NCI-H82 treated with DMSO at 0.1 percent for 48 hours (cell line): ENCODE measurements at regions not wholly inside any gene's neighbourhood (a gene's known extent, or its start where the extent isn't known, plus 50 kb on each side); places are given as distances from the start of the nearest gene placed in this dataset.

Experiments
- DNase-seq: peaks from one replicate; lab custom pipeline; 2025; ENCODE audit not compliant: unreplicated experiment; lab: John Stamatoyannopoulos, UW

DNA sequence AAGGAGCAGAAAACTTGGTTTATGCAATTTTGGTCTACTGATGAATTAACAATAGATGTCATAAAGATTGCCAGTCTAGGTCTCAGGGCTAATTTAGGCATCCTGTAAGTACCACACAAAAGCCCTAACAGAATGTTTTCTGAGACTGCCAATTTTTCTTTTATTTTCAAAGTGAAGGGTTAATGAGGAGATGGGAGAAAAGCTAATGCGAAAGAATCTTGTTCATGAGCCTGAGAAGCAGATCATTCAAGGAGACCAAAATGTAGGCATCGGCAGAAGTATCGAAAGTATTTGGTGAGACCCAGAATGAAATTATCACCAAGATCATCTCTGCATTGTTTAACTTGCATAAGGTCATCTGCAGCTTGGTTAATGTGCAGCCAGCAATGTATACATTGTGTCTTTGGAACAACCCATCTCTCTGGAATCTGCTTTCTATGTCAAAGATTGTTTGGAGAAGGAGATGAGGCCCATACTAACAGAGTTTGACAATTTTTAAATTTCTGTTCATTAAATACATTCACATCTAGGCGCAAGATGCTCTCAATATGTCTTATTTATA lies 163.3 kb upstream of the GLI3 start:
- DNase-seq: no peak

DNA sequence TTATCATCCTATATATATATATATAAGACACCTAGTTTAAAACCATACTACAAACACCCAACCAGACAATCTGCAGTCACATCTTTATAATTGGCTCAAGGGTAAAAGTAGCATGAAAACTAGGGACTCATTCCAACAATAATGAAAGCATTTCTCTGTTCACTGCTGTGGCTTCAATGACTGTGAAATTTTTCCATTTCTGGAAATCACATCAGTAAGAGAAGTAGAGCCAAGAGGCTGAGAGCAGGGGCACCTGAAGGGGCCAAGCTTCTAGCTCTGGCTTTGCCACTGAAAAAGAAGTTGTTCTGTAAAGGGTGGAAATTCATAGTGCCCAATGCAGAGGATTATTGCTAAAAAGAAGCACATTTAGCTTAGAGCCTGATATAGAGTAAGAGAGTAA lies 158.6 kb upstream of the GLI3 start:
- no peak for DNase-seq

DNA sequence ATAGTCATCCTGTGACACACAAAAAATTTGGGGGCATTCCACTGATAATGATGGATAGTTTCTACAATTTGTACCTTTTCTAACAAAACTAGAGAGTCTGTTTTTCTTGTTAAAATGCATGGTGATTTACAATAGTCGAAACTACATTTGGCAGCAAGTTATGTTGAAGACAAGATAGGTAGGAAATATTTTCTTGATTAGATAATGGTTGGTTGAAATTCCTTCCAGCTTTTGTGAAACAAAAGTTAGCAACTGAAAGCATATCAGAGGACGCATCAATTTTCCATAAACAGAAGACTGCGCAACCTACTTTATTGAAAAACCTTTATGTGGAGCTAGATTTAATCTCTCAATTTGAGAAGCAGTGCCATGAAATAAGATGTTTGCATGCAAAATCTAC lies 155.8 kb upstream of the GLI3 start:
- no peak for DNase-seq

DNA sequence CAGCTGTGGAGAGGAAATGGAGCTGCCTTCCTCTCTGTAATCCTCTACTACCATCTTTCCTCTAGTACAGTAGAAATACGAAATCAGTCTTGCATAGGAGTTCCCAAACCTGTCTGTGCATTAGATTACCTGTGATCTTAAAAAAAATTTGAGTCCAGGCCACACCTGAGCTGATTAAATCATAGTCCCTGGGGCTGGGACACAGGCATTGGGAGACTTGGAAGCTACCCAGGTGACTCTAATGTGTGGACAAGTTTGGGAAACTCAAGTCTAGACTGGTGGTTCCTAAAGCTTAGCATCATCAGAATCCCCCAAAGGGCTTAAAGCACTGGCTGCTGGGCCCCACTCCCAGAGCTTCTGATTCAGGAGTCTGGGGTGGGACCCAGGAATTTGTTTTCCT lies 152.7 kb upstream of the GLI3 start:
- DNase-seq: no peak

DNA sequence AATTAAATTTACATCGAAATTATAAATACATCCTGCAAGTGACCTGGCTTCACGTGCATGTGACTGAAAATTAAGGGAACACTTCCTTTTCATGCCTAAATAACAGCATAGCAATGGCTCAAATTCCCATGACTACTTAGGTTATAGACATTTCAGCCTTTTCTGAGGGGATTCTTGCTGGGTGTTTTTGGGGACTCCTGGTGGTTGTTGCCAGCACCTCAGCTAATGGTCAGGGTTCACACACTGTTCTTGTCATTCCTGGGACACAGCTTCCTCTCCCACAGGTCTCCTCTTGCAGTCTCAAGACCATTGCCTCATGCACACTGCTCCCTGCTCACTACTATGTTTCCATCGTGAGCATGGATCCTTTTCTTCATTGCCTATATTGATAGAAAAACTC lies 148.9 kb upstream of the GLI3 start:
- no peak for DNase-seq

DNA sequence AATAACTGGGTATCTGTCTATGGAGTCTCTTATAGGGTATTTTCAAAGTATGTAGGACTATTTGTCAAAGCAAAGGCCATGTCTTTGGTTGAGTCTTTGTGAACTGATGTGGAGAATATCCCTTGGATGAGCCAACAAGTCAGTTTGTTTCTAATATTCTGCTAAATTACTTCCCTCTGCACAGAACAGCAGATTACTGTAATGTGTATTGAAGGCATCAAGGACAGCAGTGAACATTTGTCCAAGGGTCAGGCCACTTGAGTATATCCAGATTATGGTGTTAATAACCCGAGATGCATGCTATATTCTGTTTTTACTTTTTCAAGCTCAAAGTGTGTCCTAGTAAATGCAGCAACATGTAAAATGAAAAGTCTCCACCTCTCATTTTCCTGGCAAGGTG lies 144.2 kb upstream of the GLI3 start:
- DNase-seq: no peak

DNA sequence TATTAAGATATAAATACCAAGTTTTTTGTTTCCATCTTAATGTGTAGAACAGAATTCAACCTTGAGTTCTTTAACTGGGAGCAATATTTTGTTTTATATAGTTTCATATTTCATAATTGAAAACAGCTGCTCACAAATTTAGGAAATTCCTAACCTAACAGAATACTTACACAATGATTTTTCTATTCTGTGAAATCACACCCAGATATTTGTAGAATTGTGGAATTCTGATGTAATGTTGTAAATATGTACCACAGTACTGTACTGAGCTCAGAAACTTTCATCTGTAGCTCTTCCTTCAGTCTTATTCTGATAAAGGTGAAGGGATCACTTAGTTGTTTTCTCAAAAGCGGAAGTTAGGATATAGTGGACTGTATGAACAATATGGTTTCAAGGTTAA lies 143.4 kb upstream of the GLI3 start:
- no peak for DNase-seq

DNA sequence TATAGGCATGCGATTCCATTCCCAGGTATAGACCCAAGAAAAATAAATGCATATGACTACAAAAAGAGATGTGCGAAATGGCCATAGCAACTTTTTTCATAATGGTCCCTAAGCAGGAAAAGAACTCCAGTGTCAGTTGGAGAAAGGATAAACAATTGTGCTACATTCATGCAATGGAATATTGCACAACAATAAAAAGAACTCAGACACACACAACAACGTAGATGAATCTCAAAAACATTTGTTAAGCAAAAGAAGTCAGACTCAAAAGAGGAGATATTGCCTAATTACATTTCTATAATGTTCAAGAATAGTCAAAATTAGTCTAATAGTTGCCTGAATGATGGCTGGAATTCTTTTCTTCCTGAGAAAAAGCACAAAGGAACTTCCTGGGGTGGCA lies 141.1 kb upstream of the GLI3 start:
- no peak for DNase-seq

DNA sequence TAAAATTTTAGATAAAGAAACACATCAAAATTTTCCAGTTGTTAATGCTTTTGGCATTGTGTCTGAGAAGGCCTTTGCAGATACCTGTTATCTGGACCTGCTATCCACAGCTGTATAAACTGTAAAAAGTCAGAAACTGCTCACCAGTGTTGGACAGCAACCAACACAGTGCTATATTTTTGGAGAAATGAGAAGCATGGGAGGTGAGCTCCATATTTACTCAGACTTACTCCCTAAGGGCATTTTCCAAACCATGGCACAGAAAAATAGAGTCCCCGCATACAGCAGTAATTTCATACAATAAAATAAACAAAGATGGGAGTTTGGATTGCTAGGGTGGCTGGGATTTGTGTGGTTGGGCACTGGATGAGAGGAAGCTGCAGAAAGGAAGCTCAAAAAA lies 136.3 kb upstream of the GLI3 start:
- DNase-seq: no peak

DNA sequence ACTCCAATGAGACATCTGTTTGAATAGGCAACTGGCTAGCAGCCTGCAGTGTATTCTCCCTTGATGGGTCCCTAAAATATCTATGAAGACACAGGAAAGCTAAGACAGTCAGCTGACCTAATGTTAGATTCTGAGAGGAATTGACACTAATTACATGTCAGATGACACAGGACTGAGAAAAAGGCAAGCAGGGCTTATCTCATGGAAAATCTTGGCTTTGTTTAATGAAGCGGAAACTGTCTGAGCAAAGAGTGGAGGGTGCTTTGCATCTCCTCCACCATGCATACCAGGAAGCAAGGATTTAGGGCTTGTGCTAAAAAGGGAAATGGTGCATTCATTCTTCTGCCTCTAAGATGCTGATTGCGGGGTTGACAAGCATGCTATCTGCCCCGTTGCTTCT lies 135.5 kb upstream of the GLI3 start:
- no peak for DNase-seq

DNA sequence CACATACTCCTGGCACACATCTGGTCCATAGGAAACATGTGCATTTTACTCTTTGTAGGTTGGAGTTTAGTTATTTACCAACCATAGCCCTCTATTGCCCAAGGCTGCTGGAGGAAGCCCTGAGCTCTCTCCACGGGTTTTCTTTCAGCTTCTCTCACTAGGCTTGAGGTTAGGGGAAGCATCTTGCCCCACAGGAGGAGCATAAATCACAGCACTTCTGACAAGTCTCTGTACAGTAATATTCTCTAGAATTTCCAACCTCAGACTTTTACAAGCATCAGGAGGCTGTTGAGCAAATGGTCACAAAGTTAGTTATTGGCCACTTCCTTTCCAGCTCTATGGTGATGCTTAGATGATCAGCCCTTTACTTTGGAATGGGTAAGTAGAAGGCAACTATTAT lies 122.9 kb upstream of the GLI3 start:
- DNase-seq: no peak

DNA sequence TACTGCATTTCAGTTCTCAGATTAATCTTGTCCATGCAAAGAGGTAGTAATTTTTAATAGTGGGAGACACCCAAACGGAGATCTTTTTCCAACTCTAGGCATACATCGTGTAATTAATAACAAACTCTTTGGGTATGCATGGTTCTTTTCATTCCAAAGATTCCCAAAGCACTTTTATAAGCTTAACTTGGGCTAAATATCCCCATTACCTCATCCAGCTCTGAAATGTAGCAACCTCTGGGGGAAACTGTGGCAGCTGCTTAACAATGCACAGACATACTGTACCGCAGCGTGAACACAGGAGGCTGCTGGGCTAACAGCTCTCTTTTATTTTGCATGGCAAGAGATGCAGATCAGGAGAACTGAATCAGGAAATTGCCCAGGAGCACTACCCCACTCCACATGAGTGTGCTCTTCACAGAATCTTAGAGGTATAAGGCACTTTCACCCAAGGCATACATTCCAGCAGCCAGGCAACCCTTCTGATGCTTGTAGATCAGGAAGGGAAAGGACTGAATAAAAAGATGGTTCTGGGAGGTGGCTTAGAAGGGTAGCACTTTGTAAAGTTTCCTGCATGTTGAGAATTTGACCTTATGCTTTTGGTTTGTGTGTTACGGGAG lies 114.4 kb upstream of the GLI3 start:
- DNase-seq: no peak

DNA sequence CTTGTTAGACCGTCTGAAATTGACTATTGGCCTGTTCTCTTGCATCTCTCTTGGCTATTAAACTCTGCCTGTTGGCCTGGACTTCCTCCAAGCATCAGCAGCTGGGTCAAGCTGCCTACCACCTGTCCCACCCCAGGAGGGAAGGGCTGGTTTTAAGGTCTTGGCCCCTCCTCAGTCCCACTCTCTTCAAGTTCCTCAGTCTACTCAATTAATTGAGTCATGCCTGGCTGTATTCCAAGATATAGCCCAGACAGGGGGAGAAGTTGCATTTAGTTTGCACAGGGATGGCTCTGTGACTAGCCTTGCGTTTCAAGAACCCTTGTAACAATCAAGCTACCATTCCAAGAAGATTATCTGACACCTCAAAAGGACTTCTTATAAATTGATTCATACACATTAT lies 113.8 kb upstream of the GLI3 start:
- DNase-seq: no peak

DNA sequence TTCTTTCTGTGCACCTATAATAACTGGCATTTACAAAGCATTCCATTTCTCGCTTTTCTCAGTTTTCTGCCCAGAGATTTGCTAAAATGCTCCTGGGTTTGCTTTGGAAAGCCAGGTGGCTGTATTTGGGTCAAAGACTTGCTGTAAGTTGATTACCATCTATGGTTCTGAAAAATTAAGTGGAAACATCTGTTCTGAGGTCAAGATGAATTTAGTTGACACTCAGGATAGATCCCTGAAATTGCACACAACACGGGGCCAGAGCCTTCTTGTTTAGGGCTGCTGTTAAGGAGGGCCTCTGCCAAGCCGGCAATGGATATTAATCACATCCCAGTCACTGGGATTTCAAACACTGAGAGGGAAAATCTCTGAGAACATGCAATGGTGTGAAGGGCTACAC lies 111.6 kb upstream of the GLI3 start:
- no peak for DNase-seq

DNA sequence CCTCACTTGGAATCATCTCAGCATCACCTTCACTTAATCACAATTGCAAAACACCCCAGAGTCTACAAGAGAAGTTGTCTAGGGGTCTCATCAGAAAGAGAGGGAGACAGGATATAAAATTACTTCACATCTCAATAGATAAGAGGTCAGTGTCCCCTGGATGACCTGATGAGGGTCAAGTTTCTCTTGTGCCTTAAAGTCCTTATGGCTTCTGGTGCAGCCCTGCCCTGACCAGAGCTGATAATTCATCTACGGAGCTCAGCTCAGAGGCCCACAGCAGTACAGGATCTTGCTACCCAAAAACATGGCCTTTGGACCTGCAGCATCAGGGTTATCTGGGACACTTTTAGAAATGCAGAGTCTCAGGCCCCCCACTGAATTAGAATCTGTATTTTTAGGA lies 111.1 kb upstream of the GLI3 start:
- no peak for DNase-seq

DNA sequence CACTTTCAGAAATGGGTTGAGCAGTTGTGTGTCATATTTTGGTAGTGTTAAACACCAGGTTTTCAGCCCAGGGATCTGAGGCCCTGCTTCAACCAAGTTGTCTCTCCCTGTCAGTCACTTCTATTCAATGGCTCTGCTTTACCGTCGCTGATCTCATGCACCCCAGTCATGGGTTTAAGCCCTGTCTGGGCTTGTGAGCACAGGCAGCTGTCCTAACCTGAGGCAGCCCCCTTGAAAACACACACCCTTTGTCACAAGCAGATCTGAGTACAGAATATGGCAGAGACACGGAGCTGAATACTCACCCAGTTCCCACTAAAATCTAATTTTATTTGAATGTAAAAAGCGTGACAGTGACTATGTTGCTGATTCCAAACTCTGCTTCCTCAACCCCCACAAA lies 110.6 kb upstream of the GLI3 start:
- DNase-seq: no peak

DNA sequence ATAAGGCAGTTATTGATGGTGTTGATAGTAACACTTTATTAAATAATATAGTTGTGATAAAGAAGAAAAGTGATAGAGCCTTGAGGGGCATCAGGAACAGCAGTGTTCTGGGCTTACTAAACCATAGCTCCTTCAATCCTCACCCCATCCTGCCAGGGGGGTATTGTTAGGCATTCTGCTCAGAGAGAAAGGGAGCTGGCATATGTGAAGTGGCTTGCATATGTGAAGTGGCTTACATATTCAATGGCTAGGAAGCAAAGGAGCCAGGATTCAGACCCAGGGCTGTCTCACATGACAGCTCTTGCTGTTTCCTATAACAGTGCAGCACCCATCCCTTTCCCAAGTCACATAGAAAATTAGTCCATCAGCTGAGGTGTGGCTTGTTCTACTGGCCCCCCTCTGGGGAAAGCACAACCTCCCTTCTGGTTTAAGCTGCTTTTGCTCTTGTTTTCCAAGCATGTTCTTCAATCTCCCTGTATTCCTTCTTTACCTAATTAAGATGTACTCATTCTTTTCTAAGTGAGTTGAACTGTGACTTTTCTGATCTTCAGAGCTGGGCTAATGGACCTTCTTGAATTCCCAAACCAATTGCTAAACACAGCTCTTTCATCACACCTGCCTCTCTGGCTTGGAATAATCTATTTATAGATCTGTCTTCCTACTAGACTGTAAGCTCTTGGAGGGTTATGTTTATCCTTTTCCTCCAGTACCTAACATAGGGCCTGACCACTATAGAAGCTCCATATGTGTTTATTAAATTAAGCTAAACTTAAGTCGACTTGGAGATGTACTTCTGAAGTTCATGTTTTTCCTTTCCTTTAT lies 108.7 kb upstream of the GLI3 start:
- DNase-seq: no peak

DNA sequence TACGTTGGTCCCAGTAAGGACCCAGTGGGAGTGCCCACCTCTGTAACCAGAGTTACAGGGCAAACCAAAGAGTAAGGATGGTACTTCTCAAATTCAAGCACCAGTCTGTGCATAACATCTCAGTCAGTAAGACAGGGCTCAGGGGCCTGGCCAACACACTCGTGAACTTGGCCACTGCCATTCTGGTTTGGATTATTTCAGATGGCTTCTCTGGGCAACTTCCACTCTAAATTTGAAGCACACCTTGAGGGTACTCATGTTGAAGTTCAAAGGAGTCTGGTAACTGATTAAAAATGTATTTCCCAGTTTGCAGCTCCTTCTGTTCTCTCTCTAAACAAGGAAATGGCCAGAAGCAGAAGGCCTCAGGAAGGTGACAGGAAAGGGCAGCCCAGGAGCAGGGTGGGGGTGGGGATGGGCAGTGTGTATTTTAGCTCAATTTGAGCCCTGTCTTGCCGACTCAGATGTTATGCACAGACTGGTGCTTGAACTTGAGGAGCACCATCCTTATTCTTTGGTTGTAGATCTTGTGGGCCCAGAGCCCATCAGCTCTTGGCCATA lies 107.3 kb upstream of the GLI3 start:
- no peak for DNase-seq

DNA sequence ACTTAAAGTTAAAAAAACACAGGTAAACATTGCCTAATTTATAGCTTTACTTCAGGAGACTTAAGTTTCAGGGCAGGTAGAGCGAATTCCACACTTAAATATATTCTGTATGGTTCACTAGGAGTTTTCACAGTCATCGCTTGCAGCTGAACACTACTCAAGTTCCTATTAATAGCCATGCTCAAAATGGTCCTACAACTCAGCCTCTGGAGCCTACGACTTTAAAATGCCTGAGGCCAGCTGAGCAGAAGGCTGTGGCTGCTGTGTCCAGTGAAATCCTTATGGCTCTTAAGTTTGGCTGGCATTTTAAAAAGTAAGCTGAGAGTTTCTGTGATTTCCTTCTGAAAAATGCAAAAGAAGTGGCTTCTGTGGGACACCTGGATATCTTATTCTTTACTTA lies 105.4 kb upstream of the GLI3 start:
- no peak for DNase-seq

DNA sequence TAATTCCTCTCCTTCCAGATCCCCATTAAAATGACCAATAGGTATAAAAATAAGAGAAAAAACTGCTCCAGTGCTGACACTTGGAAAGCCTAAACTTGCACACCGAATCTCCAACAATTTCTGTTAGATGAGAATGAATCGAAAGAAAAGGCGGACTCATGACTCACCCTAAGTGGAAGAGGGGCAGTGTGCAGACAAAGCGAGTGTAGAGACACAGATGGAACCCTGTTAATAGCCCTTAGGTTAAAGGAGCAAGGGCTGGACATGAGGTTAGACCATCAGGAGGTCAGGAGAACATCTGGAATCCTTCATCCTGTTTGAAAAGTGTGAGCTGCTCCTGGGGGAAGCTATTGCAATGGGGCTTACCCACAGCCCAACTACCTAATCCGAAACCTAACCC lies 103.4 kb upstream of the GLI3 start:
- no peak for DNase-seq

DNA sequence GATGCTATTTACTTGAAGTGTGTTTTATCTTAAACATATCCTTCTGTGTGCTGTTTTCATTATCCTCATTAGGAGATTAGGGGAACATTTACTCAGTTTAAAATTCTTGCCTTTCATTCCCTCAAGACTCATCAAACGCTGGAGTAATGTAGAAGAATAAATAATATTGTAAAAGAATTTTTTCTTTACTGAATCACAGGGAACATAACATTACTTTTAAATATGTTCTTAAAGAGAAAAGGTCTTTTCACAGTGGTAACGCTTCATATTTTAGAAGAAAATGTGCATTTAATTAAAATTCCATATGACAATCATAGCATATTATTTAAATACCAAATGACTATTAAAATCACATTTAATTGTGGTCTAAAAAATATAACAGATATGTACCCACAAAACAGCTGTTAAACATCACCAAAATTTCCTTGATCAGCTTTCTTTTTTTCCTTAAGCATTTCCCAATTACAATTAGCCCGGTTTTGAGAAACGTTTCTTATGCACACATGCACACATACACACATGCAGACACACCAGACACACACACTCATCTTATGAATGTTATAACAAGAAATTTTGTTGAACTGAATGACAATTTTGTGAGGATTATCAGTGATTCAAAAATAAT lies 102.0 kb upstream of the GLI3 start:
- no peak for DNase-seq
